Activated T-cell treated with anti-CD3 and anti-CD28 coated beads, Interleukin-2, amount 50 U/mL, for 48 hours (primary cell): ENCODE measurements at regions not wholly inside any gene's neighbourhood (a gene's known extent, or its start where the extent isn't known, plus 50 kb on each side); places are given as distances from the start of the nearest gene placed in this dataset.

Experiments
- DNase-seq, 2 experiments: peaks; one replicate each; pipeline ENCODE4 v3.0.0-alpha.2; 2020

DNA sequence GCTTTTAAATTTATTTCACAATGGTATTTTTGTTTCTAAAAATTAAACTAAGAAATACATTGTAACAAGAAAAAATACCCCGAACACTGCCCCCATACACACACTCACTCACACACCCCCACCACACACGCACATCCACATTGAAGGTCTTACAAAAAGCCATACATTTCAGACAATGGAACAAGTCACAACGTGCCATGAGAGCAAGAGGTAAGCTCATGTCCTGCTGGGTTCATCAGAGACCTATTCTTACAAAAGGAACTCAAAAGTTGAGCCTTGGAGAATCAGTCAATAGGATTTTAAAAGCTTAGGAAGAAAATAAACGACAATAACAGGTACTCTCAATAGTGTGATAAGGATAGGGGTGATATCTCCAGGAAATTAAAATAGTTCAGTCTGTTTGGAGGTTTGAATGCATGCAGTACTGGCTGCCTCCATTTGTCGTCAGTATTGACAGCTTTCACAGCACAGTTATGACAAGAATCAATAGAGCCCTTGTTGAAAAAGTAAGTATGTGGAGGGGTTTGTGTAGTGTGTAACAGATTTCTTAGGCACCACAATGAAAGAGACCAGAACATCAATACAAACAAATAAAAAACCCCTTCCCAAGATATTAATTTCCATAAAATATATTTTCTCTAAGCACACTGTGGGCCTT lies 1826.2 kb upstream of the CDH6 start:
- no peak for DNase-seq

DNA sequence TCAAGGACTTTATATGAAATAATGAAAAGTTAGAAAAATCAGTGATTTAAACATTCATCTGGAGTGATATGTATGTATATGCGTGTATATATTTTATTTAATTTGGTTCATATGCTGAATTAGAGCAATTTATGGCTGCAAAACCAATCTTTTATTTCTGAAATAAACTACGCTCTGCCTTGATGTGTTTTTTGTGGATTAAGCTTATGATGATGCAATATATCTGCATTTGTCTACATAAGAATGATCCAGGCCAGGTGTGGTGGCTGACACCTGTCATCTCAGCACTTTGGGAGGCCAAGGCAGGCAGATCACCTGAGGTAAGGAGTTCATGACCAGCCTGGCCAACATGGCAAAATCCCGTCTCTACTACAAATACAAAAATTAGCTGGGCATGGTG lies 1842.3 kb upstream of the CDH6 start:
- no peak for DNase-seq

DNA sequence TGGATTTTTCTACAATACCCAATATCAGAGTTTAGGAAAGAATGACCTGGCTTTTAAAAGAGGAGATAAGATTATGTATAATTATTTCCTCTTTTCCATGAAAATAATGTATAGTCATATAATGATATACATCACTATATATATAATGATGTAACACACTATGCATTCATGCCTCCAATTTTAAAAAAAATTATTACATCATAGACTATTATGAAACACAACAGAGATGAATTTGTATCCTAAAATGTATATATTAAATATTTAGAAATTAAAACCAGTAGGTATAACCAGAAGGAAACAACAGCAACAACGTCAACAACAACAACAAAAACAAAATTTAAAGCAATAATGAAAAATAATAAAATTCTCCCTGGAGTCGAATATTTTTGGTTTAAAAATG lies 1856.5 kb upstream of the CDH6 start:
- no peak for DNase-seq

DNA sequence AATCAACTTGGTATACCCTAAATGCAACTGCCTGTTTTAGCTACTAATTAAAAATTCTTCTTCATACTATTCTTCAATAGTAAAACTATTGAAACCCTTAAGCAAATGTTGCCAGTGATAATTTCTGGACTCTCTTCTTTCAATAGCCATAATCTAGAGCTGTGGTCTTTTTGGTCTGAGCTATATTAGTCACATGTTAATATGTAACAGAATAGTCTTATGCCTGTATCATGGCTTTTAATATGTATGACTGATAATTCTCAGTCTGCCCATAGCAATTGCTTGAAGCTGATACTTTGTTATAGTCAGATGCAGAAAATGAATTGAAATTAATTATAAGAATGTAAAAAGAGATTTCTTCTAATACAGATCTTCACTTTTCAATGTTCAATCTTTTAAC lies 1871.9 kb upstream of the CDH6 start:
- DNase-seq: no peak

DNA sequence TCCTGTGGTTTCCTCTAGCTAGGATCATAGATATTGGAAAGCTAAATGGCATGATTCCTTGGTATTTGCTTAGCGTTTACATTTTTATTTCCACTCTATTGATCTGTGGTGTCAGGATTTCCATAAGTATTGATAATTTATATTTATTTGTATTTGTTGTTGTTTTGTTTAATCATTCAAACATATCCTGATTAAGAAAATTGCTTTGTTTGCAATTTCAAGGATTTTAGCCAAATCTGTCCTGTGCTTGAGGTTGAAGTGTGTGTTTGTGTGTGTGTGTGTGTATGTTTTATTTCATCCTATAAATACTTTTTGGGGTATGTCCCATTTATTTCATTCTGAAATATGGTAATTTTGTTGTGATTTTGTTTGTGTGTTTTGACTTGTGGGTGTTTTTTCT lies 1884.1 kb upstream of the CDH6 start:
- no peak for DNase-seq

- DNase-seq: no peak
Observed at GRCh38 chr5:29307478-29307877, 1886.0 kb upstream of the CDH6 start.

- no peak for DNase-seq
Observed at GRCh38 chr5:29304545-29304944, 1888.9 kb upstream of the CDH6 start.

GRCh38 chr5:29296548-29296947 lies 1896.9 kb upstream of the CDH6 start:
- no peak for DNase-seq

GRCh38 chr5:29277642-29278041 lies 1915.8 kb upstream of the CDH6 start:
- DNase-seq: no peak

GRCh38 chr5:29276371-29276770 lies 1917.1 kb upstream of the CDH6 start:
- no peak for DNase-seq

GRCh38 chr5:29263915-29264351 lies 1929.6 kb upstream of the CDH6 start:
- DNase-seq: no peak

DNA sequence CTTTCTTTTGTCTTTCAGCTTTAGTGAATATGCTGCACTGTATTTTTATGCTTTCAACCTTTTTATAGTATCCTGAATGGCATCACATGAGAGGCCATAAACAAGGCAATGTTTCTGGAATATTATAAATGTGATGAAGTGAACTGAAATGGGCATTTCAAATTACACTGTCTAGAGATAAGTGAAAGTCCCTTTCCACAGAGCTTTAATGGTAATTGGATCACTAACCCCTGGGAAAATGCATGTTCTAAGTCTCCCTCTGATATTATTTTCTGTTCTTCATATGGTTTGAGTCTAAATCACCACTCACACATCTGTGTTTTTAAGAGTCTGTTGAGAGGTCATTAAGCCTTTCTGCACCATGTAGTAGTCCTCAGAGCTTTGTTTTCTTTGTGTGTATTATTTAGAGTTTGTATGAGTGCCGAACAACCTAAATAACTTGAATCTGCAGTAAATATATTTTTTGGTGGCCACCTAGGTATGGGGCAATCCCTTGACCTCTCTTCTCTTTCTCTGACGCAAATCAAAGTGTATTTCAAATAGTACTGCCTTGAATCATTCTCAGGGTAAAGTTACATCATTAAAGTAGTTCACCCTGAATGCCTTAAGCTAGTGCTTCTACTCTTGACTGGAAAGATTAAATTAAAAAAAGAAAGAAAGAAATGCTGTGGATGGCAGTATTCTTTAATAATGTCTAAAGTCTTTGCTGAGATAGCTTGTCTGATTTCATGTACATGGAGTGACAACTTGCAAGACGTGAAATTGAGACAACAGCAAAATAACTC lies 1931.0 kb upstream of the CDH6 start:
- DNase-seq: no peak

GRCh38 chr5:29261213-29261612 lies 1932.3 kb upstream of the CDH6 start:
- no peak for DNase-seq

DNA sequence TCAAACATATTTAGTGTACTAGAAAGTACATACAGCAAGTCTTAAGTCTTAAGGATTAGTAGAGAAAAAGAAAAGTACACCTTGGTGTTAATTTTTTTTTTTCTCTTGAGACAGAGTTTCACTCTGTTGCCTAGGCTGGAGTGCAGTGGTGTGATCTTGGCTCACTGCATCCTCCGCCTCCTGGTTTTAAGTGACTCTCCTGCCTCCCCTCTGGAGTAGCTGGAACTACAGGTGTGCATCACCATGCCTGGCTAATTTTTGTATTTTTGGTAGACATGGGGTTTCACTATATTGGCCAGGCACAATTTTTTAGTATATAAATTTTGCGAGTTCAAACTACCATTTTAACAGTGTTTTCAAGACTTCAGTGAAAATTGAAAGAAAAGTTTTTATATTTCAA lies 1941.1 kb upstream of the CDH6 start:
- DNase-seq: no peak

DNA sequence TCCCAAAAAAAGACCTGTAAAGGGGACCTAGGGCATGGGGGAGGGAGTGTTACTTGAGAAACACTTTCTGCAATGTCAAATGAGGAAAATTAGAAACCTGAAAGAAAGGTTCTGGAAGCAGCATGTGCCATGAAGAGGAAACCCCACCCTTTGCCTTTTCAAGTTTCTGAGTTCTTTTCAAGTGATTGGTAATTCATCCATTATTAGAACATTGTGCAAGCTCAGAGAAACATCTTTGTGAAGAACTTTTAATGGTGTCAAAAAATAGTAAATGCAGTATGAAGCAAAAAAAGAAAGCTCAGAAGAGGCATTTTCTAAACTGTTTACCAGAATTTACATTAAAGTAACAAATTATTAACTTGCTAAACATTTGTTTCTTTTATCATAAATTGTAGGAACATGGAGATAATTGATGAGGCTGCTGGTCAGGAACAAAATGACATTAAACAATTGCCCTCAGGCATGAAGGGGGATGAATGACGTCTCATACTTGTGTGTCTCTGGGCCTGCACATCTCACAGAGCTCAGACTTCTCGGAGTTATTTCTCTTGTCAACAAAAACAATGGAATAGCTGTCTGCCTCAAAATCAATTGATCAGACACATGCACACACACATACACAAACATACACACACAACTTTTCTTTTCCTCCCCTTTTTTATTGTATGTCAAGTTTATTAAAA lies 1946.0 kb upstream of the CDH6 start:
- DNase-seq: no peak

GRCh38 chr5:29240379-29240778 lies 1953.1 kb upstream of the CDH6 start:
- no peak for DNase-seq

DNA sequence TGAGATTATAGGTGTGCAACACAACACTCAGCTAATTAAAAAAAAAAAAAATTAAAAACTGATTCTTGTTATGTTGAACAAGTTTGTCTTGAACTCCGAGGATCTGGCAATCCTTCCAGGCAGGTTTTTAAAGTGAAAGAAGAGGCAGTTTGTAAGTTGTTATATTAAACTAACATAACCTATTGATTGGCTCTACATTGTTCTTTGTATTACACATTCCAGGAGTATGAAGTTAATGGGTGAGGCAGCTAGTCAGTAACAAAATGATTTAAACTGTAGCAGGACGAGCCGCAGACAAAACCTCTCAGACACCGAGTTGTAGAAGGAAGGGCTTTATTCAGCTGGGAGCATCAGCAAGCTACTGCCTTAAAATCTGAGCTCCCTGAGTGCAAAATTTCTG lies 1953.9 kb upstream of the CDH6 start:
- no peak for DNase-seq

- no peak for DNase-seq
Observed at GRCh38 chr5:29238115-29238514, 1955.4 kb upstream of the CDH6 start.

- no peak for DNase-seq
Observed at GRCh38 chr5:29231154-29231553, 1962.3 kb upstream of the CDH6 start.

DNA sequence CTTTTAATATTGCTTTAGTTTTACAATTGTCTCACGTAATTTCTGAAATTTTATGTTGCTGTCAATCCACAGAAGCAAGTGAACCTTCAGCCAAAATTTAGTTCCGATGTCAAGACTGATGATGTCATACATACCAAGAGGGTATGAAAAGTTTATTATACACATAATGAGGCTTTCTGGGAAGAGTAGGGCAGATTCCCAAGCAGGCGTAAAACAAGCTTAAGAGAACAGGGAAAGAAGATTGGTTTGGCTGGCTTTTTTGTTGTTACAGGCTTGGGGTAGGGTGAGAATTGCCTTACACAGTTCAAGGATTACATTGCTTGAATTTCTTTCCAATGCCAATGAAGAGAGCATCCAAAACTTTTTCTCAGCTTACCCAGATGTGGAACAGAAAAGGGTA lies 1962.9 kb upstream of the CDH6 start:
- no peak for DNase-seq

DNA sequence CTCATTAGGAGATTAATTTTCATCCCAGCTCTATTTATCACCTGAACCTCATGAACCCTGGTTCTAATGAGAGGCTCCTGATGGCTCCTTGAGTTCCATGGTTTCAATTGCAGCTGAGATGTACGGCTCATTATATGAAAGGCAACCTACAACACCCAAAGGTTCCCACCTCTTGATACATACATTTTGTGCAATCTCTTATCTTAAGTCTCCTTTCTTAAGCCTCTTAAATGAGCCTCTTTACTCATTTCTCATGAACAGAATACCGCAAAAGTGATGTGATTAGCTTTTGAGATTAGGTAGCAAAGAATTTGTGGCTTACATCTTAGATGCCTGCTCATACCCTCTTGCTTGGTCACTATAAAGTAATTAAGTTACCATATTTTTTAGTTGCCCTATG lies 1964.0 kb upstream of the CDH6 start:
- no peak for DNase-seq

DNA sequence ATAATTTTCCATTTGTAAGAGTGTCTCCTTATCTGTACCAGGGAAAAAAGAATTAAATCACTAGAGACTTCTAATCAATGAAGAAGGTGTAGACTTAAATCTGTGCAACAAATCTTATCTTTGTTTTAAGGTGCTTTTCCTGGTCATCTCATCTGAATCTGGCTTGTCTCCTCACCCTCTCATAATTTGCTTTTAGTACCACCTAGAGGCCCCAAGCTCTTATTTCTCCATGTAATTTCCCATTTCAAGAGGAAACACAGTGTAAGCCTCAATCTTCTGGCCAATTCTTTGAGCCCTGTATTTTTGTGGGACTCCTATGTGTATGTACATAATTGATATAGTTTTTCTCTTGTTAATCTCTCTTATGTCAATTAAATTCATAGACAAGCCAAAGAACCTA lies 1975.3 kb upstream of the CDH6 start:
- DNase-seq: no peak

DNA sequence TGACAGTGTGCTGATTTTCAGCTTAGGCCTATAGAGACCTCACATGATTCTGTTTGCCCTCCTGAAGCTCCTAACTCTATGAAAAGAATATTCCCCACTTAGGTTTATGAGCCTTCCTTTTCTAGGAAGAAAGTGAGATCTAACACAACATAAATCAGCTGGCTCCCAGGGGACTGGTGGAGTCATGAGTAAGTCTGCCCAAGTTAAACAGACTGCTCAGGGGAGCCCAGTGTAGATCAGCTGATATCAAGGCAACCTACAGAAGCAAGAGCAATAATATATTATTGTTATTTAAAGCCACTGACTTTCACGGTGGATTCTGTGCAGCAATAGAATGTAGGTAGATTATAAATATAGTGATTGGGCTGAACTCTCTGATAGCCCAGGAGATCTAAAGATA lies 1978.6 kb upstream of the CDH6 start:
- DNase-seq: no peak

- DNase-seq: no peak
Observed at GRCh38 chr5:29213475-29213874, 1980.0 kb upstream of the CDH6 start.
